HG03469 (cell line): ENCODE measurements at regions not wholly inside any gene's neighbourhood (a gene's known extent, or its start where the extent isn't known, plus 50 kb on each side); places are given as distances from the start of the nearest gene placed in this dataset.

Experiments used
- ATAC-seq: cut with Tn5 transposase; IDR thresholded peaks from one replicate; pipeline ENCODE4 v1.9.1; 2021; ENCODE audit warnings: mild to moderate bottlenecking, moderate library complexity, moderate number of reproducible peaks; ENCODE audit not compliant: unreplicated experiment

DNA sequence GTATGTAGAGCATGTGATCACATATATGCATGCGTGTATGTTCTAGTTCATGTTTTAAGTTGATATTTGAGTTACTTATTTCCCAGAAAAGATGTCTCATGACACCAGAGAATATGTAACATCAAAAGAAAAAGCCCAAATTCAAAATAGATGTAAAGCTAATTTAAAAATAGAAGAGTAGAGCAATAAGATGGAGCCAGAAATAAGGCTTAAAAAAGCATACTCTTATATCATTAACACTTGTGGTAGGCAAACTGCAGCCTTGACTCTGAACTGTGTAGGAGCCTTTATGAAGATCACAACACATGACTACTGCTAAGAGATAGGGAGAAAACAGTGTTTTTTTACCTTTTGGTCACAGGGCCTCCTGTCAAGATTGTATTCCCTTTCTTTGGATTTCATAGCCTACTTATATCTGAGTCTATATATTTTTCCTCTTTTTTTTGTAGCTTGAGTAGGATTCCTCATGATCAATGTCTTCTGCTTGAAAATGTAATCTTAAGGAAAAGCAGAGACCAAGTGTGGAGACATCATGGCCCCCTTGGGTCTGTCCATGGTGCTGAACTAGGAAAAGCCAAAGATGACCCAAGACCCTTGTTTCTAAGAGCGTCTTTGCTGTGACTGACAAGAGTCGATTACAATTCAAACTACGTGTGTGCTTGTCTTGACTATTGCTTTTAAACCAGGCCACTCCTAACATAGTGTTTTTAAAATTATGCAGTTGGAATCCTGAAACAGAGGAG lies 390.4 kb downstream of the SHISA9 start:
- no peak for ATAC-seq

GRCh38 chr16:13296206-13296605 lies 394.8 kb downstream of the SHISA9 start:
- ATAC-seq, result no peak

- no peak for ATAC-seq
Measured at GRCh38 chr16:13298666-13299065, 397.3 kb downstream of the SHISA9 start.

DNA sequence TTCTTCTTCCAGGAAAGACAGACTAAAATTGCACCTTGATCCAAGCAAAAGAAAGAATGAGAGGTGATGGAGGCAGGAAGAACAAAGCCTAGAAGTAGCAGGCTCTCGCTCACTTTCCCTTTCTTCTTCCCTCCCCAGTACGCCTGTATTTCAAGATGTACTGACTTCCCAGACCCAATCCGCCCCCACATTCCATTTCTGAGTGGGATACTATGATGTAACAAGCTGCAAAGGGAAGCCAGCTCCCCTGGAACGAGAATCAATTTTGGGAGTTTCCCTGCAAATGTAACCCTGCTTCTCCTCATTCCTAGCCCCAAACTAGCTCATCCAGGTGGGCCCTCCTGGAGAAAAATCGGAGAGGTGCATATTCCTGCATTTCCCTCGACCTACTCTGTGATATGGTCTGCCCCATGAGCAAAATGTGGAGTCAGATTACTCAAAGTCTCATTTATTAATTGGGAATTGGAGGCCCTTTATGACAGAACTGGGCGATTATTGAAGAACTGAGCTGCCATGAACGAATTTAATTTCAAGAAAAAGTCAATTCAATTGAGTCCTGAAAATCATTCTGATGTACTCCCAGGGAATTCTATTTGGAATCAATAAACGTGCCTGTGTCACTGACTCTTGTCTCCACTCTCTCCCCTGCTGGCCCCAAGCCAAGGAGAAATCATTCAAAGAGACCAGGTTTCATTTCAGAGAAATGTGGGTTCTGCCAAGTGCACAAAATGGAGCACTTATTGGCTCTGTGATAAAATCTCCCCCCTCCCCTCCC lies 398.9 kb downstream of the SHISA9 start:
- ATAC-seq, result no peak

DNA sequence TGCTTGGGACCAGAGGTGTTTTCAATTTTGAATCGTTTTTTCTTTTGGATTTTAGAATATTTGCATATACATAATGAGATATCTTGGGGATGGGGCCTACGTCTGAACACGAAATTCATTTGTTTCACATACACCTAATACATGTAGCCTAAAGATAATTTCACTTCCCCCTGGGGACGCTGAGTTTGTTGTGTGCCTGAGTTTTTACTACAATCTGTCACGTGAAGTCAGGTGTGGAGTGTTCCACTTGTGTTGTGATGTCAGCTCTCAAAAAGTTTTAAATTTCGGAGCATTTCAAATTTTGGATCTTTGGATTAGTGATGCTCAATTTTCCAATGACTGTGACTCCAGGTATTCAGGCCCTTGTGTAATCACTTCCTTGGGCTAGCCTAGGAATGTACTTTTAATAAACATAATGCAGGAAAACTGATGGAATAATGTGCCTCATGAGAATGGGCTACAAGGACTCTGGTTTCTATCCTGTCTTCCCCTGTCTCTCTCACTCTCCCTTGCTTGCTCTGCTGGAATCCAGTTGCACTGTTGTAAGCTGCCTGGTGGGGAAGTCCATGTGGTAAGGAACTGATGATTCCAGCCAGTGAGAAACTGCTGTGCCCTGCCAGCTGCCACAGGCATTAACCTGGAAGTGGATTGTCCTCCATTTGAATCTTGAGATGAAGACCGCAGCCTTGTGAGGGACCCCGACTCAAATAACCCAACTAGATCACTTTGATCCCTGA lies 403.8 kb downstream of the SHISA9 start:
- ATAC-seq, result no peak

- no peak for ATAC-seq
Measured at GRCh38 chr16:13306161-13306995, 405.0 kb downstream of the SHISA9 start.

GRCh38 chr16:13307255-13307654 lies 405.9 kb downstream of the SHISA9 start:
- ATAC-seq, result no peak

- ATAC-seq, result no peak
Measured at GRCh38 chr16:13307851-13308250, 406.5 kb downstream of the SHISA9 start.

GRCh38 chr16:13312063-13312462 lies 410.7 kb downstream of the SHISA9 start:
- no peak for ATAC-seq

- ATAC-seq, result no peak
Measured at GRCh38 chr16:13313351-13313750, 412.0 kb downstream of the SHISA9 start.

DNA sequence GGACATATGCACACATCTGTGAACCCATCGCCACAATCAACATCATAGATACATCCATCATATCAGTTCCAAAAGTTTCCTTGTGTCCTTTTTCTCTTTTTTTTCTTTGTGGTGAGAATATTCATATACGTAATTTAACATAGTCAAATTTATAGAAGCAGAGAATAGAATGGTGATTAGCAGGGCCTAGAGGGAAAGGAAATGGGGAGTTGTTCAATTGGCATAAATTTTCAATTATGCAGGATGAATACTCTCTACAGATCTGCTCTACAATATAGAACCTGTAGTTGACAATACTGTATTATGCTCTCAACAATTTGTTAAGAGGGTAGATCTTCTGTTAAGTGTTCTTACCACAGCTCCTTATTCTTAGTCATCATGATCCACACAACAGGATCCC lies 413.2 kb downstream of the SHISA9 start:
- ATAC-seq, result no peak

DNA sequence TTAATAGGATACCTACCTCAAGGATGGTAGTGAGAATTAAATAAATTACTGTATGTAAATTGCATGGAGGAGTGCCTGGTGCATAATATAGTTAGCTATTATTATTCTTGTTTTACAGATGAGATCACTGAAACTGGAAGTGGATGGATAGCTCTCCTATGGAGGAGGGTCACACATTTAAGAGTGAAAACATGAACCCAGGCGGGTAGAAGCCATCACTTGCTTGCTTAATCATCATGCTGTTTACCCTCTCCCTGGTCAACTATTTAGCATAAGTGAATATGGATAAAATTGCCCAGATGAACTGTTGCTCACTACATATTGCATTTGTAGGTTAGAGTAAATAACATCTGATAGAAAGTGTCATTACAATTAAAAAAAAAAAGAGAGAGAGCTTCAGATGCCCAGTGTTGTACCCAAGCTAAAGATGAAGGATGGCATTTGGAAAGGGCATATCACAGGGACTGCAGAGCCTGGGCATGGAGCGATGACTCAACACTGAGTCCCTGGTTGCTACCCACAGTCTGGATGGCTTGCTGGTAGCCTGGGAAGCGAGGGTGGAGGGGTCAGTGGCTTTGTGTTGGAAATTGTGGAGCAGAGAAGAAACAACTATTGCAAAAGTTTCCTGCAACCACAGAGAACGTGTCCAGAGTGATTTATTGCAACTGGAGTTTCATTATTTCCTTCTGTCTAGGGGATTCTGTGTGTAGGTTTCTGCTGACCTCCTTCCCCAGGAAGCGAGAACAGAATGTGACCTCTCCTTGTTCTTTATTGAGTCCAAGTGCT lies 414.4 kb downstream of the SHISA9 start:
- no peak for ATAC-seq

GRCh38 chr16:13322336-13322735 lies 420.9 kb downstream of the SHISA9 start:
- ATAC-seq, result no peak

- ATAC-seq, result no peak
Measured at GRCh38 chr16:13324851-13325250, 423.5 kb downstream of the SHISA9 start.

DNA sequence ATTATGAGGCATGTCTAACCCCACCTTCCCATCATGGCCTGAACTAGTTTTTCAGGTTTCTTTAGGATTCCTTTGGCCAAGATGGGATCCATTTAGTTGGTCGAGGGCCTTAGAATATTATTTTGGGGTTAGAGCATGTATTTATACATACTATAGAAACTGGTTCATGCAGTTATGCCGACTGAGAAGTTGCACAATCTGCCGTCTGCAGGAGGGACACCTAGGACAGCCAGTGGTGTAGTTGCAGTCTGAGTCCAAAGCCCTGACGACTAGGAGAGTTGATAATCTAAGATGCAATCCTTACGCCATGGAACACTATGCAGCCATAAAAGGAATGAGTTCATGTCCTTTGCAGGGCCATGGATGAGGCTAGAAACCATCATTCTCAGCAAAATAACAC lies 424.0 kb downstream of the SHISA9 start:
- no peak for ATAC-seq

GRCh38 chr16:13331918-13332317 lies 430.5 kb downstream of the SHISA9 start:
- ATAC-seq, result no peak

DNA sequence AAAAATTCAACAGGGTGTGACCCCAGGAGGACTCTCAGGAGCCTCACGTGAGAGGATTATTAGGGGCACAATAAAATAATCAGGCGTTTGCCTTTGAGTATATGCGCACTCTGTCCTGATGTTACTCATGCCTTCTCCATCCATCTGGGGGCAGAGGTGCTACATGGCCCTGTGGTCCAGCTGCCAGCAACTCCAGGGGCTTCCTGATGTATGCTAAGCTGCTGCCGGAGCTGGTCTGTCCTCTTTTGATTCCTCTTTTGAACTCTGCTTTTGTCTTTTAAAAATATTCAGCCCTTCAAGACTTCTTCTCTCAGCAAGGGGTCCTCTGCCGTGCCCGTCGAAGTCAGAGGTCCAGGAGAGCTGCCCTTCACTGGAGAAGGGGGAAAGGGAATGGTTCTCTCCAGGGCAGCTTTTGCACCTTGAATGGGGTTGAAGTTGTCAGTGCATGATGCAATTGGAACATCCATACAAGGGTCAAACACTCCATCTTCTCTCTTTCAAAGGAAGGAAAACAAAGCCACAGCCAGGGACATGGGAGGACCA lies 431.4 kb downstream of the SHISA9 start:
- no peak for ATAC-seq

DNA sequence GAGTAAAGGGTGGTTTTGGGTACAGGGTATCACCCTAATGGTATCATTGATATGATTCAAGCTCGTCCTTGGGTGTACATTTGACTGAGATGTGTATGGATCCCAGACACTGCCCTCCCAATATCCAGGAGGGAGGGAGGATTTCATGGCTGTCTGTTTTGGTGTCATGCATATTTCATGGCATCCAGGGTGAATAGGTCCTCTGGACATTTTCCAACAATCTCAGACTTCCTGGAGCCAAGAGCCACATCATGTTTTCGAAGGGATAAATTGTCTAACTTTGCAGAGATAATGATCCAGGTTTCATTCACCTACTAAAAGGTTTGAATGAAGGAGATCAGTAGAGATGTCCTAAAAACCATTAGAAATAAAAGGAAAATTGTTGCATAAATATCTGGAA lies 431.9 kb downstream of the SHISA9 start:
- no peak for ATAC-seq

GRCh38 chr16:13335879-13336278 lies 434.5 kb downstream of the SHISA9 start:
- ATAC-seq, result no peak

DNA sequence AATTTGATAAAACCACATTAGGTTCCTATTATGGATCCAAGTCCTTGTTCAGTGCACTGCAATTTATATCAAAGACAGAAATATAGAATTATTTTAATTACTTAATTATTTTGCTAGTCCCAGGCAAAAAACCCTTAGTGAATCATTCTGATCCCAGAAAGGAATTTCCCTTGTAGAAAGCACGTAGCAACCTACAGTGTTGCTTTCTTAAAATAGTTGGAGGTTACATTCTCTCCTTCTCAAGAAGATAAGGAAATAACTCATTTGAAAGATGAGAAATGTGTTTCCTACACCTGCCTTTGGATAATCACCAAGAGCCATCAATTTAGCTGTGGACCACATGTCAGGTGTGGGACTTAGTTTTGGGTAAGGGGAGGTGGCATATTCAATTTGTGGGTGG lies 434.9 kb downstream of the SHISA9 start:
- no peak for ATAC-seq
